ENCODE measurements at regions not wholly inside any gene's neighbourhood (a gene's known extent, or its start where the extent isn't known, plus 50 kb on each side); places are given as distances from the start of the nearest gene placed in this dataset.
"Not testable (repeated sequence)": the region's sequence is repeated elsewhere in the genome, so short reads cannot be mapped to it uniquely, and the experiment has no call there.

- not testable (repeated sequence) for TF ChIP-seq CTCF (conservative IDR thresholded peaks at IDR 0.05 in 1 of 2, IDR thresholded peaks at IDR 0.05 in 1 of 2; ENCODE audit: extremely low read depth in 1 of 2, insufficient read depth in 1 of 2, low read depth in 1 of 2, low read length in 2 of 2); EZH2 (IDR thresholded peaks at IDR 0.05; ENCODE audit: borderline replicate concordance, low read length)
These were observed 115.2 kb upstream of the KCNJ3 start for GRCh38 chr2:154583274-154583673.

All from mammary epithelial cell (primary cell).